IMR-90 (cell line): ENCODE measurements at regions not wholly inside any gene's neighbourhood (a gene's known extent, or its start where the extent isn't known, plus 50 kb on each side); places are given as distances from the start of the nearest gene placed in this dataset.

Experiments used
- ATAC-seq: fragments of 200-7000 bp; cut with Tn5 transposase; 2 replicates; pipeline ENCODE4 v1.9.1; 2020; ENCODE audit warnings: low read depth, mild to moderate bottlenecking, moderate library complexity
- BruUV-seq: library from RNA; stranded (reverse); fragments of 400-500 nt; replicated peaks from 2 replicates; lab custom pipeline; 2021; lab: Mats Ljungman, UMichigan
- CTCF ChIA-PET: fragments of 300-600 bp; formaldehyde crosslinking; extraction: SDS; loops from one replicate; lab custom pipeline; 2021; ENCODE audit warnings: antibody characterized with exemption; lab: Yijun Ruan, JAX
- POLR2A ChIA-PET: fragments of 300-600 bp; sonication (Branson Sonifier 250); formaldehyde crosslinking; loops from one replicate; lab custom pipeline; 2022; ENCODE audit warnings: antibody characterized with exemption; ENCODE audit not compliant: unreplicated experiment; lab: Charles Lee
- DNase-seq: peaks from one replicate; pipeline ENCODE4 v3.0.0; 2013
- H2AFZ ChIP-seq: replicated peaks from 2 replicates; pipeline ENCODE3; 2013; ENCODE audit warnings: low read length, mild to moderate bottlenecking; ENCODE audit not compliant: poor library complexity
- H2AK5ac ChIP-seq: 2 replicates; pipeline ENCODE4 v1.6.1; 2013; ENCODE audit warnings: low read depth, low read length, inconsistent platforms
- H2AK9ac ChIP-seq: replicated peaks from 2 replicates; pipeline ENCODE3; 2013; ENCODE audit warnings: mild to moderate bottlenecking, low read depth, low read length, moderate library complexity; ENCODE audit not compliant: poor library complexity
- H2BK120ac ChIP-seq: 2 replicates; pipeline ENCODE4 v1.6.1; 2013; ENCODE audit warnings: low read depth, low read length, inconsistent platforms
- H2BK15ac ChIP-seq: 3 replicates; pipeline ENCODE4 v1.6.1; 2013; ENCODE audit warnings: low read depth, low read length, inconsistent platforms
- H2BK20ac ChIP-seq: 2 replicates; pipeline ENCODE4 v1.6.1; 2013; ENCODE audit warnings: low read depth, mild to moderate bottlenecking, inconsistent platforms, low read length, moderate library complexity
- H2BK5ac ChIP-seq: 2 replicates; pipeline ENCODE4 v1.6.1; 2013; ENCODE audit warnings: mild to moderate bottlenecking, low read depth, low read length, inconsistent platforms; ENCODE audit not compliant: poor library complexity, severe bottlenecking
- H3K14ac ChIP-seq: replicated peaks from 2 replicates; pipeline ENCODE4 v1.6.1; 2013; ENCODE audit warnings: low read depth, low read length, inconsistent platforms
- H3K18ac ChIP-seq: 2 replicates; pipeline ENCODE4 v1.6.1; 2013; ENCODE audit warnings: low read depth, low read length, control low read depth
- H3K23ac ChIP-seq: 2 replicates; pipeline ENCODE4 v1.6.1; 2013; ENCODE audit warnings: low read depth, low read length, inconsistent platforms
- H3K27ac ChIP-seq: 2 replicates; pipeline ENCODE4 v1.5.1; 2013; ENCODE audit warnings: mild to moderate bottlenecking, control low read depth, low read length; ENCODE audit not compliant: insufficient read depth
- H3K27me3 ChIP-seq: 2 replicates; pipeline ENCODE4 v1.6.1; 2013; ENCODE audit warnings: low read length; ENCODE audit not compliant: control insufficient read depth, insufficient read depth
- H3K36me3 ChIP-seq: 2 replicates; pipeline ENCODE4 v1.6.1; 2013; ENCODE audit warnings: low read length, mixed read lengths; ENCODE audit not compliant: control insufficient read depth, insufficient read depth
- H3K4ac ChIP-seq: 2 replicates; pipeline ENCODE4 v1.6.1; 2013; ENCODE audit warnings: low read depth, low read length, inconsistent platforms
- H3K4me1 ChIP-seq: 2 replicates; pipeline ENCODE4 v1.6.1; 2013; ENCODE audit warnings: low read length, mixed read lengths; ENCODE audit not compliant: control insufficient read depth, insufficient read depth
- H3K4me2 ChIP-seq: 2 replicates; pipeline ENCODE4 v1.6.1; 2013; ENCODE audit warnings: low read depth, mild to moderate bottlenecking, control low read depth, low read length, moderate library complexity
- H3K4me3 ChIP-seq: 2 replicates; pipeline ENCODE4 v1.5.1; 2013; ENCODE audit warnings: low read depth, mild to moderate bottlenecking, control low read depth, low read length, moderate library complexity; ENCODE audit not compliant: insufficient read depth
- H3K56ac ChIP-seq: 2 replicates; pipeline ENCODE4 v1.6.1; 2013; ENCODE audit warnings: low read length, inconsistent platforms; ENCODE audit not compliant: insufficient read depth; ENCODE audit errors: extremely low read depth
- H3K79me1 ChIP-seq, 2 experiments: 2 replicates each; pipeline ENCODE4 v1.6.1; 2013; ENCODE audit warnings: low read length in 2 of 2, inconsistent platforms in 1 of 2, low read depth in 1 of 2
- H3K9ac ChIP-seq: 2 replicates; pipeline ENCODE4 v1.6.1; 2013; ENCODE audit warnings: low read depth, low read length, control low read depth
- H3K9me1 ChIP-seq: 2 replicates; pipeline ENCODE4 v1.6.1; 2013; ENCODE audit warnings: low read length, inconsistent platforms; ENCODE audit not compliant: insufficient read depth
- H3K9me3 ChIP-seq: 2 replicates; pipeline ENCODE4 v1.6.1; 2013; ENCODE audit warnings: low read length; ENCODE audit not compliant: control insufficient read depth, insufficient read depth
- H4K20me1 ChIP-seq: 2 replicates; pipeline ENCODE4 v1.6.1; 2013; ENCODE audit warnings: low read length, inconsistent platforms; ENCODE audit not compliant: insufficient read depth
- H4K5ac ChIP-seq: 2 replicates; pipeline ENCODE4 v1.6.1; 2013; ENCODE audit warnings: mild to moderate bottlenecking, low read depth, low read length, control low read depth
- H4K8ac ChIP-seq, 2 experiments: 2 replicates each; pipeline ENCODE4 v1.6.1; 2013; ENCODE audit warnings: low read depth in 2 of 2, low read length in 2 of 2, control low read depth in 1 of 2, inconsistent platforms in 1 of 2
- H4K91ac ChIP-seq: 2 replicates; pipeline ENCODE4 v1.6.1; 2013; ENCODE audit warnings: low read depth, low read length, inconsistent platforms; ENCODE audit not compliant: insufficient read depth
- BHLHE40 ChIP-seq: fragments of 150-350 bp; IDR thresholded peaks from 2 replicates; pipeline ENCODE4 v1.6.1; 2016; ENCODE audit warnings: mild to moderate bottlenecking, low read depth, low read length
- RFX5 ChIP-seq: IDR thresholded peaks from 2 replicates; pipeline ENCODE4 v1.8.0; 2012; ENCODE audit warnings: low read depth, mild to moderate bottlenecking, low read length, moderate library complexity
- WGBS, 2 experiments: methylation state at CpG; one replicate each; pipeline versions ENCODE4 v1.1.5 to v1.1.7; 2013; ENCODE audit warnings: missing lambda C conversion rate in 2 of 2; ENCODE audit not compliant: insufficient read length in 1 of 2; ENCODE audit errors: extremely low coverage in 2 of 2; 5-methylcytosine and 5-hydroxymethylcytosine counted together
- dilution Hi-C: fragments of 300-500 bp; cut with HindIII; formaldehyde crosslinking; loops from one replicate; pipeline ENCODE4 v1.14.3; 2018; ENCODE audit warnings: low sequenced_read_pairs; ENCODE audit not compliant: unreplicated experiment
- in situ Hi-C: fragments of 300-500 bp; cut with MboI; formaldehyde crosslinking; loops from 3 replicates; pipeline ENCODE4 v1.14.3; 2019; ENCODE audit warnings: low sequenced_read_pairs, inconsistent platforms, mixed read lengths
- intact Hi-C: fragments of 100-400 bp; cut with micrococcal nuclease; formaldehyde crosslinking; loops from 2 replicates; pipeline ENCODE4 v1.10.0; 2022

DNA sequence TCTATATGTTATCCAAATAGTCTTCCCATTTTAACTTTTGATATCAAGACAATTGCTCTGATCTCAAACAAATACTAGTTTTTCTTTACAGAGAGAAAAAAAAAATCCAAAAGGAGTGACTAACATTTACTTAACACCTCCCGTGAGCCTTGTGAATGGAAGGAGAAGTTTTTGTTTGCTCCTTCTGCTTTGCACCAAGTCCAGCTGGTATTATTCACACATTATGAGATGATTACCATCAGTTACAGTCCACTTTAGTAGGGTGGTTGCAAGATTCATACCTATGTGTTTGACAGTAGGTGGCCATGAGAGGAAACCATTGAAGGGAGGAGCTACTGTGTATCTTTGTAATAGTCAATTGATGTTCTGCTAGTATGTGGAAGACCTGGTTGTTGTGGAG lies 443.4 kb upstream of the ZP4 start:
- Histone ChIP-seq H4K8ac (no peak overlapping the region), H4K91ac (no peak overlapping the region), H2AK9ac (no peak overlapping the region), H3K27ac (no peak overlapping the region), H3K9me1 (no peaks in the 10 kb centered on the region), H2BK120ac (no peak overlapping the region), H3K14ac (no peak overlapping the region), H4K20me1 (no peaks in the 10 kb centered on the region), H3K79me1 (no peaks in the 10 kb centered on the region), H3K4ac (no peak overlapping the region), H3K36me3 (no peaks in the 10 kb centered on the region), H3K4me1 (no peaks in the 10 kb centered on the region), H4K5ac (no peak overlapping the region), H3K18ac (no peak overlapping the region), H3K9ac (no peak overlapping the region), H3K4me3 (no peak overlapping the region), H2BK15ac (no peak overlapping the region), H3K9me3 (peaks cover 3% of the 10 kb centered on the region; the same call in 1 of the 2 replicates), H2AFZ (no peak overlapping the region), H2BK5ac (no peak overlapping the region), H3K27me3 (no peaks in the 10 kb centered on the region), H3K4me2 (no peak overlapping the region), H2AK5ac (no peak overlapping the region), H3K23ac (no peak overlapping the region), H3K56ac (no peak overlapping the region), H2BK20ac (no peak overlapping the region)
- DNase-seq (no peak), ATAC-seq (no peak)
- ChIA-PET POLR2A (no interaction called here), CTCF (no interaction called here)
- in situ Hi-C loops (no loop called here), intact Hi-C loops (no loop called here), dilution Hi-C loops (no loop called here)
- no CpG with 5 or more reads among the region's 1 CpG for WGBS, 2 experiments
- no TSS peak for BruUV-seq
- TF ChIP-seq RFX5: no peak
- TF ChIP-seq BHLHE40: no peak
